ENCODE measurements at regions not wholly inside any gene's neighbourhood (a gene's known extent, or its start where the extent isn't known, plus 50 kb on each side); places are given as distances from the start of the nearest gene placed in this dataset.

DNA sequence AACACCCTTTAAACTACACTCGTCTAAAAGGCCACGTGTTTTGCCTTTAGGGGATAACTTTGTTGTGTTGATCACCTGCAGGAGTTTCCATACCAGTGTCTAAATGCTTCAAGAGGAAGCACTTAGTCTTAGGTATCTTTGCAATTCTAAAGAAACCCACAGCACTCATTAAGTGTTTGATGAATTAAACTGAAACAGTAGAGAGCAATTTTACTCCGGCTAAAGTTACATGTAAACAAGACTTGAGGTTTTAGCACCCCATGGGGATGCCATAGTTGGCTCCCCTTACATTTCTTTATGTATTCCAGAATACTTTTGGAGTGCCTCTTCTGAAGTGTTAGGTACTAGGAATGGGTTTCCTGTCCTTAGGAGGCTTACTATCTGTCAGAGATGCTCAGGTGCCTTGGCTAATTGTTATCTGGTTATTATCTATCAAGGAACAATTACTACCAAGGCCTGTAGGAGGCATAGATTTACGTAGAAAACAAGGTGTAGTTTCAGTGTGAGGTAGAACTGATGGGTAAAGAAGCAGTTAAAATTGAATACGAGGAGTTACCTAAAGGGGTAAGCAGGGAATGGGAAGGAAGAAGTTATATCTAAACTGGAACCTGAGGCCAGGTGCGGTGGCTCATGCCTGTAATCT lies 176.8 kb upstream of the SAMSN1 start:
- H3K4me1 Mint-ChIP-seq (ENCODE audit: low read depth), result peaks cover 3% of the 10 kb centered on the region
- no peaks in the 10 kb centered on the region for H3K36me3 Mint-ChIP-seq (ENCODE audit: insufficient read depth)
- DNase-seq, result no peak
- peak in 1 of 2 donors; percentile 43 for ATAC-seq
- H3K4me3 Mint-ChIP-seq, result no peak overlapping the region
- H3K27me3 Mint-ChIP-seq (ENCODE audit: low read depth), result no peaks in the 10 kb centered on the region
- H3K9me3 Mint-ChIP-seq, result no peaks in the 10 kb centered on the region

DNA sequence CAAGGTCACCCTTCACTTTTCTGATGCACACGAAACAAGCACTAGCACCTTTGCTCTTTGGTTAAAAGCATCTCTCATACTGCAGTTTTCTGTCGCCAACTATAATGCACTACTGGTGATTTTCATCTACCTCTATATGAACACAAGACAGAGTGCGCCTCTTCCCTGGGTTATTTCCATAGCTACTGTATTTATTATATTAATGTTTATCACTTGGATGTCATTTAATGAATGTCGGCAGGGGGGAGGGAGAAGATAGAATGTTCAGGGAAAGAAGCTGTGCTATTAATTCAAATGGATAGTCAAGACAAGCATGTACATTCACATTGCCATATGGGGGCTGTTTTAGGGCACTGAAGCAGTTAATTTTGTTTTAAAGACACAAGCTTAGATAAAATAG lies 174.1 kb upstream of the SAMSN1 start:
- no peaks in the 10 kb centered on the region for H3K9me3 Mint-ChIP-seq
- no peaks in the 10 kb centered on the region for H3K36me3 Mint-ChIP-seq (ENCODE audit: insufficient read depth)
- DNase-seq, result no peak
- no peaks in the 10 kb centered on the region for H3K27me3 Mint-ChIP-seq (ENCODE audit: low read depth)
- no peak for ATAC-seq
- H3K4me1 Mint-ChIP-seq (ENCODE audit: low read depth), result peaks cover 2% of the 10 kb centered on the region
- H3K4me3 Mint-ChIP-seq, result no peak overlapping the region

DNA sequence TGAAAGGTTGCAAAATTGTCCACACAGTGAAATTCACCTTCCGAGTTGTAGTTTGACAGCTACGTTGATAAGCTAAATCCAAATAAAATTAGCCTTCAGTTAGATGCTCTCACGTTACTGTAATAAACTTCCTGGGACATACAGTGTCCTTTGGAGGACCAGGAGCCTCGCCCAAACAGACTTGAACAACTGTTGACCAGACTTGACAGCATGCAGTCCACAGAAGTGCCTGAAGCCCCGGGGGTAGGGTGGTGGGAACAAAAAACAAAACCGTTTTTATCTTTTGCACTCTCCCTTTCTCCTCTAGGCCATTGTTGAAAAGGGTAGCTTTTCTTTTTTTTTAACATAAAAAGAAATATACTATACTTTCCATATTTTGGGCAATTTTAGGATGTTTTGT lies 172.8 kb upstream of the SAMSN1 start:
- H3K4me3 Mint-ChIP-seq, result no peak overlapping the region

DNA sequence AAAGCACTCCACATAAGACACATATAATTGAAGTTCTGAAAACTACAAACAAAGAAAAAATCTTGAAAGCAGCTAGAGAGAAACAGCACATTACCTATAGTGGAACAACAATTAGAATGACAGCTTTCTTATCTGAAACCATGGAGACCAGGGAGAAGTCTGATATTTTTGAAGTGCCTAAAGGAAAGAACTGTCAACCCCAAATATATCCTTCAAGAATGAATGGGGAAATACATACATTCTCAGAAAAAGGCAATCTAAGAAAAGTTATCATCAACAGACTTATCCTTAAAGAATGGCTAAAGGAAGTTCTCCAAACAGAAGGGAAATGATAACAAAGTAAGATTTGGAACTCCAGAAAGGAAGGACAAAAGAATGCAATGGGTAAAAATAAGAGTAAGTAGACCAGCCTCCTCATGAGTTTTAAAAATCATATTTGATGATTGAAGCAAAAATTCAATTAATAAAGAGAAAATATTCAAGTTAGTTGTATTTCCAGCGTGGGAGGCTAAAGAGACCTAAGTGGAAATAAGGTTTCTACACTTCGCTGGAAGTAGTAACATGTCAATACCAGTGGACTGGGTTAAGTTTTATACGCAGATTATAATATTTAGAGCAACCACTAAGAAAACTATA lies 170.8 kb upstream of the SAMSN1 start:
- peaks cover 2% of the 10 kb centered on the region for H3K4me1 Mint-ChIP-seq (ENCODE audit: low read depth)
- H3K4me3 Mint-ChIP-seq, result no peak overlapping the region
- peaks cover 14% of the 10 kb centered on the region for H3K9me3 Mint-ChIP-seq
- DNase-seq (no peak), ATAC-seq (no peak)
- no peaks in the 10 kb centered on the region for H3K27me3 Mint-ChIP-seq (ENCODE audit: low read depth)
- H3K36me3 Mint-ChIP-seq (ENCODE audit: insufficient read depth), result no peaks in the 10 kb centered on the region

More for the DNA sequence above, 172.8 kb upstream of the SAMSN1 start:
- Mint-ChIP-seq H3K27me3 (ENCODE audit: low read depth) (no peaks in the 10 kb centered on the region), H3K36me3 (ENCODE audit: insufficient read depth) (no peaks in the 10 kb centered on the region), H3K4me1 (ENCODE audit: low read depth) (peaks cover 2% of the 10 kb centered on the region), H3K9me3 (no peaks in the 10 kb centered on the region)
- DNase-seq, result no peak
- ATAC-seq, result no peak

DNA sequence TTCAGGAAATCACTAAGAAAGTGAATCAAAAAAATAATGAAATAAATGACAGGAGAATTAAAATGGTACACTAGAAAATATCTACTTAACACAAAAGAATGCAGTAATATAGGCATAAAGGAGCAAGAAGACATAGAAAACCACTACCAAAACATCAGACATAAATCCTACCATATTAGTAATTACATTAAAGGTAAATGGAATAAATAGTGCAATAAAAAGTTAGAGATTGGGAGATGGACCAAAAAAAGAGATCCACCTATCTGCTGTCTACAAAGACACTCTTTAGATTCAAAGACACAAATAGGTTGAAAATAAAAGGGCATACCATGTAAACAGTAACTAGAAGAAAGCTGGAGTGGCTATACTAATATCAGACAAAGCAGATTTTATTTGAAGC lies 167.0 kb upstream of the SAMSN1 start:
- no peaks in the 10 kb centered on the region for H3K36me3 Mint-ChIP-seq (ENCODE audit: insufficient read depth)
- no peak overlapping the region for H3K4me3 Mint-ChIP-seq
- H3K9me3 Mint-ChIP-seq, result peaks cover 18% of the 10 kb centered on the region
- no peak for ATAC-seq
- H3K27me3 Mint-ChIP-seq (ENCODE audit: low read depth), result no peaks in the 10 kb centered on the region
- H3K4me1 Mint-ChIP-seq (ENCODE audit: low read depth), result no peaks in the 10 kb centered on the region
- no peak for DNase-seq

DNA sequence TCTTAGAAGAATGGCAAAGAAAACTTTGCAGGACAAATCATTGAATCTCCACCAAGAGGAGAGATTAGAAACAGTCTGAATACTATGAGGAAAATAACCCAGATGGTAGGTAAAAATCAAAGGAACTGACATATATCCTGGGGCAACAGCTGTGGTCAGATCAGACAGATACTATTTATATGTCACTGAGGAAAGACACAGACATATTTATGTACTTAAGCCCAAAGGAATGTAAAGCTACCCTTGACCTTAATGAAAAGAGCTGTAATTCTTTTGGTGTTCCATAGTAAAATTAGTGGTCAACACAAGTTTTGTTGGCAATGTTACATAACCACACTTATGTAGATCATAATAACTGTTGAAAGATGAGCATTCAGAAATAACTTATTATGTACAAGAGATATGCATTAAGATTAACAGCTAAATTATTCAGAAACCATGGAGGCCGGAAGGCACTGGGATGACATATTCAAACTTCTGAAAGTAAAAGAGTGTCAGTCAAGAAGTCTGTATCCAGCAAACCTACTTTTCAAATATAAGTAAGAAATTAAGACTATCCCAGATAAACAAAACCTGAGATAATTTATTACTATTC lies 166.1 kb upstream of the SAMSN1 start:
- no peak for ATAC-seq
- H3K27me3 Mint-ChIP-seq (ENCODE audit: low read depth), result no peaks in the 10 kb centered on the region
- H3K4me3 Mint-ChIP-seq, result no peak overlapping the region
- H3K4me1 Mint-ChIP-seq (ENCODE audit: low read depth), result no peaks in the 10 kb centered on the region
- peaks cover 18% of the 10 kb centered on the region for H3K9me3 Mint-ChIP-seq
- no peaks in the 10 kb centered on the region for H3K36me3 Mint-ChIP-seq (ENCODE audit: insufficient read depth)
- no peak for DNase-seq

DNA sequence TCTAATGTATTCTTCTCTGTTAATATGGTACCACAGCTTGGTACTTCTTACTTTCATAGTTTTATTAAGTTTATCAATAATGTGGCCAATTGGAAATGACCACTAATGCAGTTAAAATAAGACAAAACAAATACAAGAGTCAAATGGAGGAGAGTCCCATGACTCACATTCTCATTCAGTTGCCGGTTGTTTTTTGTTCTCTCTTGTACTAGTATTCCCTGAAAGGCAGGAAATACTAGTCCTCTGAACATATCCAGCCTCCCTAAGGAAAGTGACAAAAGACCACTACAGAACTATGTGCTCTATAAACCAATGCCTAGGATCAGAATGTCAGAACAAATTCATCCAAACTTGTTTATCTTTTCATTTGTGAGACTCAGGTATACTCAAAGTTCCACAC lies 165.2 kb upstream of the SAMSN1 start:
- ATAC-seq (no peak), DNase-seq (no peak)
- Mint-ChIP-seq H3K4me1 (ENCODE audit: low read depth) (peaks cover 1% of the 10 kb centered on the region), H3K27me3 (ENCODE audit: low read depth) (no peaks in the 10 kb centered on the region), H3K36me3 (ENCODE audit: insufficient read depth) (no peaks in the 10 kb centered on the region), H3K9me3 (peaks cover 18% of the 10 kb centered on the region), H3K4me3 (no peak overlapping the region)

DNA sequence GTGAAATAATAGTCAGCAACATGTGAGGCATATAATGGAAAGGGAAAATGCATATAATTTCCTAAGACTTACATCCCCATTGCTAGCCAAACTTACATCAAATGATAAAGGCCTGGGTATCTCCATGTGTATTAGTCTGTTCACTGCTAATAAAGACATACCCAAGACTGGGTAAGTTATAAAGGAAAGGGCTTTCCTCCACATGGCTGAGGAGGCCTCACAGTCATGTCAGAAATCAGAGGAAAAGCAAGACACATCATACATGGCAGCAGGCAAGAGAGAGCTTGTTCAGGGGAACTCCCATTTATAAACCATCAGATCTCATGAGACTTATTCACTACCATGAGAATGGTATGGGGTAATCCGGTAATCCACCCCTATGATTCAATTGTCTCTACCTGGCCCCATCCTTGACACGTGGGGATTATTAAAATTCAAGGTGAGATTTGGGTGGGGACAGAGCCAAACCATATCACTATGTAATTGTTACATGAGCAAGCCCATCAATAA lies 161.5 kb upstream of the SAMSN1 start:
- ATAC-seq (no peak), DNase-seq (no peak)
- H3K36me3 Mint-ChIP-seq (ENCODE audit: insufficient read depth), result no peaks in the 10 kb centered on the region
- peaks cover 11% of the 10 kb centered on the region for H3K9me3 Mint-ChIP-seq
- H3K4me3 Mint-ChIP-seq, result no peak overlapping the region
- no peaks in the 10 kb centered on the region for H3K27me3 Mint-ChIP-seq (ENCODE audit: low read depth)
- peaks cover 1% of the 10 kb centered on the region for H3K4me1 Mint-ChIP-seq (ENCODE audit: low read depth)

DNA sequence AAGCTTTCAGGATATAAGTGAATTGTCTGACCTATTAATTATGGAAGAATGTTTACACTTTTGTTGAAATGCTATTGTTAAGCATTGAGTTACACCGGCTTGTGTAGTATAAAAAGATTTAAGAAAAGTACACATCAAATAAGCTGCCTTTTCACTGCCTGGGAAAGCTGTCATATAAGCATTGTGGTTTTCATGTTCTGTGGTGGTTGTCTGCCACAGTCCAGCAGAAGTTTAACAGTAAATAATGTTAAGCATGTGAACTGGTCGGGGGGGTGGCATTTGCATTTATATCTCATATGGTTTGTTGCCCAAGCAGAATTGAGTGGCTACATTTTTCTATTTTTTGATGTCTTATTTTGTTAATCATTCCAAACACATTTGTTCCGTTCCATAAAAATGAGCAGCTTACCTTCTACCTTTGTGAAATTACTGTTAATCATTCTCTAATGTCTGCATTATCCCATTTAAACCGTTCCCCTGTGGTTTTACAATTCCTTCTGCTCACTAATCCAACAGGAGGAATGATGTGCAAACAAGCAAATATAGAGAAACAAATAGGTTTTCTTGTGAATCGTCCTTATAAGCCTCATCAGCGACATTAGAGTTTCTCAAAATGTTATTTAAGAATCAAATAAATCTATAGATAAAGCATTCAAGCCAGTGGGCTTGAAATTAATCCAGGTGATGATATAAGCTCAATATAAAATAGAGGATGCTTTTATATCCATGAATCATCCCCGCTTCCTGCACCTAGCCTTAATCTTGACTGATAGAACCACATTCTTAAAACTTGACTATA lies 160.8 kb upstream of the SAMSN1 start:
- ATAC-seq (no peak), DNase-seq (no peak)
- Mint-ChIP-seq H3K27me3 (ENCODE audit: low read depth) (no peaks in the 10 kb centered on the region), H3K9me3 (peaks cover 4% of the 10 kb centered on the region), H3K4me1 (ENCODE audit: low read depth) (peaks cover 1% of the 10 kb centered on the region), H3K4me3 (no peak overlapping the region), H3K36me3 (ENCODE audit: insufficient read depth) (no peaks in the 10 kb centered on the region)

DNA sequence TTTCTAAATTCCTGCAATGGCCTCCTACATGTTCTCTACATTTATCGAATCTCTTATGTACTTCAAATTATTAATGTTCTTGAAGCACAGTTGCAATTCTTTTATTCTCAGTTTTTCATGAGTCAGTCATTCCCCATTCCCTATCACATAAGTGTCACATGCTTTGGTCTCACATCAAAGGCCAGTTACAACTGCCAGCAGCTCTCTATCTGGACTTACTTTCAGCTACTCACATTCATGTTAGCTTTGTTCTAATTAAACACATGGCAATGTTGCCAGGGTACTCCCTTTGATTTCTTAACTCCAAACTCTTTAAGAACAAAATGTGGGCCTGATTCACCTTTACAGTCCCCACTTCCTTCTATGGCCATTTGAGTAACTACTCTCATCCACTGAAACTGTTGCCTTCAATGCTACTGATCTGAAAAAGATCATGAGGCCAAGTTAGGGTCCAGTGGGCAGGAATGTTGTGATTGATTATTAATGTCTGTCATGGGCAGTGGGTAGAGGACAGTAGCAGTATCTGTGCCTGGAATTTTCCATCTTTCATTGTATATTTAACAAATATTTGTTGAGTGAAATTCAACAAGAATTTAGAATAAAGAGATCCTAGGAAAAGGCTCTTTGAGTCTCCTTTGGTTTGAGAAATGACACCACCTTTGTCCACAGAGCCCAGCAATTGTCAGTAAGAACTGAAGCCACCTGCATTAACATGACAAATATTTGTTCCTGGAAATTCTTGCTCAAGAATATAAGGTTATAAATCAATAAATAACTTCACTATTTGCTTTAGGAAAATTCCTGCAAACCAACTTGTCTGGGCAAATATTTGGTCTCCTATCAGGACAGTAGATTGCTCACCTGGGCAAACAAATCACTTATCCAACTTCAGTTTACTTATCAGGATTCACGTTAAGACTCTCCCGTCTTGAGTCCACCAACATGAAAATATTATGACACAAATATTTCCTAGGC lies 153.6 kb upstream of the SAMSN1 start:
- H3K4me1 Mint-ChIP-seq (ENCODE audit: low read depth), result no peaks in the 10 kb centered on the region
- ATAC-seq, result no peak
- H3K9me3 Mint-ChIP-seq, result no peaks in the 10 kb centered on the region
- no peak for DNase-seq
- H3K36me3 Mint-ChIP-seq (ENCODE audit: insufficient read depth), result no peaks in the 10 kb centered on the region
- peaks cover 3% of the 10 kb centered on the region for H3K27me3 Mint-ChIP-seq (ENCODE audit: low read depth)
- H3K4me3 Mint-ChIP-seq, result no peak overlapping the region

DNA sequence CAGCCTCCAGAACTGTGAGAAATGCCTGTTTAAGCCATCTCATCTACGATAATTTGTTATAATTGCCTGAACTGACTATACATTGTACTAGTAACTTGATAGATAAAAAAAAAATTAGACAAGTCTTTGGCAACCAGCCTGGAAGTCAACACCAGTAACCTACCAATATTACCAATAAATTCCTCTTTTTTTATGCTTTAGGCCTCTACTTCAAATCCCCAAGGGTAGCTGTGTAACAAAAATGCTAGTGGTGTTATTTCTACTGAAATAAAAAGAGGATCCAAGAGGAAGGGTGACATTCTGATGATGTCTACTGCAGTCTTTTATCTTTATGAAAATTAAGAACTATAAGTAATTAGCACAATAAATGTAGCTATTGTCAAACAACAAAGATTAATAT lies 151.7 kb upstream of the SAMSN1 start:
- DNase-seq (no peak), ATAC-seq (no peak)
- Mint-ChIP-seq H3K9me3 (no peaks in the 10 kb centered on the region), H3K4me3 (no peak overlapping the region), H3K4me1 (ENCODE audit: low read depth) (no peaks in the 10 kb centered on the region), H3K27me3 (ENCODE audit: low read depth) (peaks cover 3% of the 10 kb centered on the region), H3K36me3 (ENCODE audit: insufficient read depth) (no peaks in the 10 kb centered on the region)

DNA sequence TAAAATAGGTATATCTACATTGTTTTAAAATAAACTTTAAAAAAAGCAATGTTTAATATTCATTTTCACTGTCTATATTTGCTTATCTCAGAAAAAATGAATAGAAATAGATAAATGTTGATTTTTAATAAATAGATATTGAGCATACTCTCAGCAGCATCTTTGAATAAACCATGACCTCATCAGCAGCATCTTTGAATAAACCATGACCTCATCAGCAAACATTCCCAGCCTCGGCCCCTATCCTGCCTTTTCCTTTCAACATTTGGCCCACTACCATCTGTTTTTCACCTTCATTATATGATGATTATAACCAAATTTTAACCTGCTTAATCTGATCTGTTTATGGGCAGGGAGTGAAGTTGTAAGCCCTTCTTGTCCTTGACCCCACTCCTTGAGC lies 148.7 kb upstream of the SAMSN1 start:
- peaks cover 2% of the 10 kb centered on the region for H3K9me3 Mint-ChIP-seq
- peaks cover 3% of the 10 kb centered on the region for H3K27me3 Mint-ChIP-seq (ENCODE audit: low read depth)
- H3K4me1 Mint-ChIP-seq (ENCODE audit: low read depth), result peaks cover 9% of the 10 kb centered on the region
- ATAC-seq, result no peak
- DNase-seq, result no peak
- H3K4me3 Mint-ChIP-seq, result no peak overlapping the region
- no peaks in the 10 kb centered on the region for H3K36me3 Mint-ChIP-seq (ENCODE audit: insufficient read depth)

DNA sequence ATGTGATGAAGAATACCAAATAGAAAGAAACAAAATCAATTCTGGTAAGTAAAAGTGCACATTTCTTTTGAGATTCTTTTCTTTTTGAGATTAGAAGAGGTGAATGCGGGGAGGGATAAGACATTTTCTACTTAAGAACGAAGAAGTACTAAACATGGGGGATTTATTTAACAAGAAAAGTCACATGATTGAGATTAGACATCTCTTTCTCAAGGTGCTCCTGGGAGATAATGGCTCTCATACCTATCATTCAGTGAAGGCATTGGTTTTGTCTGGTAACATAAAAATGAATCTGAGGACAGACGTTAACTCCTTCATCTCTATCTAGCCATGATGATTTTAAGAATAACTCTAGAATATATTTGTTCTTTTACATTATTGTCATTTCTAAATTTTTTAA lies 147.9 kb upstream of the SAMSN1 start:
- ATAC-seq (no peak), DNase-seq (no peak)
- Mint-ChIP-seq H3K36me3 (ENCODE audit: insufficient read depth) (no peaks in the 10 kb centered on the region), H3K9me3 (peaks cover 10% of the 10 kb centered on the region), H3K27me3 (ENCODE audit: low read depth) (peaks cover 3% of the 10 kb centered on the region), H3K4me3 (no peak overlapping the region), H3K4me1 (ENCODE audit: low read depth) (peaks cover 9% of the 10 kb centered on the region)

DNA sequence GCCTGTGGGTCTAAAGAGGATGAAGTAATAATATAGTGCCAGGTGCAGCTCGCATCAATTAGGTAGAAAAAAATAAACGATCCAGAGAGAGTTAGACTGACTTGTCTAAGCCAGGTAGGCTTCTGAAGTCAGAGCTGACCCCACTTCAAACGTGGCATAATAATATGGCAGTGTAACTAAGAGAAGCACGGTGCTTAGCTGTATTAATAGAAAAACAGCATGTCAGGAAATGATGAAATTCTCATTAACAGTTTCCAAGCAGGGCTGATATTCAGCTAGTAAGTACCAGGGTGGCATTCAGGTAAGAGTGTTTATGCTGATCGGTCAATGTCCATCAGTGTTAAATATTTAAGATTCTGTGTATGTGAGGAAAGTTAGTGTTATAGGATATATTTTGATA lies 145.8 kb upstream of the SAMSN1 start:
- peaks cover 10% of the 10 kb centered on the region for H3K9me3 Mint-ChIP-seq
- no peak for ATAC-seq
- H3K4me1 Mint-ChIP-seq (ENCODE audit: low read depth), result peaks cover 20% of the 10 kb centered on the region
- no peak for DNase-seq
- H3K4me3 Mint-ChIP-seq, result no peak overlapping the region
- no peaks in the 10 kb centered on the region for H3K36me3 Mint-ChIP-seq (ENCODE audit: insufficient read depth)
- H3K27me3 Mint-ChIP-seq (ENCODE audit: low read depth), result peaks cover 3% of the 10 kb centered on the region

Measured in activated T-cell treated with anti-CD3 and anti-CD28 coated beads, Interleukin-2, amount 50 U/mL, for 4 hours (primary cell).